GM12891 (cell line): ENCODE measurements at regions not wholly inside any gene's neighbourhood (a gene's known extent, or its start where the extent isn't known, plus 50 kb on each side); places are given as distances from the start of the nearest gene placed in this dataset.

Experiments
- DNase-seq: peaks from one replicate; pipeline ENCODE4 v3.0.0; 2011; ENCODE audit warnings: low spot score; ENCODE audit not compliant: insufficient read length
- FAIRE-seq: peaks from 2 replicates; lab custom pipeline; 2011; peaks lifted over from hg19 to GRCh38; lab: Jason Lieb, UNC
- PAX5 ChIP-seq: IDR thresholded peaks from 2 replicates; pipeline ENCODE4 v1.6.1; 2011; ENCODE audit warnings: low read length, moderate library complexity, mild to moderate bottlenecking; ENCODE audit not compliant: insufficient read depth, severe bottlenecking
- POLR2A ChIP-seq: IDR thresholded peaks from 2 replicates; pipeline ENCODE4 v1.6.1; 2011; ENCODE audit warnings: low read depth, low read length, control low read depth
- POLR2AphosphoS5 ChIP-seq: IDR thresholded peaks from 2 replicates; pipeline ENCODE4 v1.6.1; 2011; ENCODE audit warnings: low read depth, low read length, control low read depth
- POU2F2 ChIP-seq: IDR thresholded peaks from 2 replicates; pipeline ENCODE4 v1.6.1; 2011; ENCODE audit warnings: low read depth, mild to moderate bottlenecking, control low read depth, low read length, moderate library complexity
- SPI1 ChIP-seq: IDR thresholded peaks from 2 replicates; pipeline ENCODE4 v1.6.1; 2011; ENCODE audit warnings: low read depth, low read length, control low read depth
- TAF1 ChIP-seq: IDR thresholded peaks from 2 replicates; pipeline ENCODE4 v1.6.1; 2011; ENCODE audit warnings: low read depth, low read length, control low read depth

DNA sequence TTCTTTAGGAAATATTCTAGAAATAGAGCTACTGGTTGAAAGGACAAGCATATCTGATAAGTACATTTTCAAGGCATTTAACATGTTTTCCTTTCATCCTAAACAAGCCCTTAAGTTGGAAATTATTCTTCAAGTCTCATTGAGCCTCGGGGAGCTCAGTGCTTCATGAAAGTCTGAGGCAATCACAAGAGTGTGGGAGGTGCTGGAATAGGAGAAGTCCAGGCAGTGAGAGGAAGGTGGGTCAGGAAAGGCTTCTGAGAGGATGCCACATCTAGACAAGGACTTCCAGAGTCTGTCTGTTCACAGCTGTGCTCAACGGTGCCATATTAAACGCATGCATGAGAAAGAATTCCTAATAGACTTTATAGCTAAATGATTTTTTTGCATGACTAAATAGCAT, 69.8 kb downstream of the CD83 start:
- FAIRE-seq (no peak), DNase-seq (no peak)
- no peak for TF ChIP-seq SPI1
- TF ChIP-seq POLR2AphosphoS5, result no peak
- no peak for TF ChIP-seq POLR2A
- TF ChIP-seq TAF1, result no peak
- no peak for TF ChIP-seq PAX5
- TF ChIP-seq POU2F2, result no peak

DNA sequence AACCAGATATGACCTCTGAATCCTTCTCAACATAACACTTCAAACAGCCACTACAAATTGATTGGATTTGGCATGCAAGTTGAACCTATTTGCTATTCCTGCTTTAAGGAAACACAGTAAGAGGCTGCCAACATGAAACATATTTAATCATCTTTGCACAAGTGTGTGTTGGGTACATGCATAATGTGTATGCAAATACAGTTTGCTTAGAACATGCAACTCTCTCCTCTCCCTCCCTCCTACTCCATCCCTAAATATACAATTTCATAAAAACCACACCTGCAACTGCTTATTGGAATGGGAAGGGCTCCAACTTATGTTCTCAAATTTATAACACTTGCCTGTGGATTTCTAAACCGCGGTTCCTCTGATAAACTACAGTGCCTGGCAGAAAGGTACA, 71.5 kb downstream of the CD83 start:
- TF ChIP-seq SPI1 (no peak), POLR2A (no peak)
- FAIRE-seq (no peak), DNase-seq (no peak)

DNA sequence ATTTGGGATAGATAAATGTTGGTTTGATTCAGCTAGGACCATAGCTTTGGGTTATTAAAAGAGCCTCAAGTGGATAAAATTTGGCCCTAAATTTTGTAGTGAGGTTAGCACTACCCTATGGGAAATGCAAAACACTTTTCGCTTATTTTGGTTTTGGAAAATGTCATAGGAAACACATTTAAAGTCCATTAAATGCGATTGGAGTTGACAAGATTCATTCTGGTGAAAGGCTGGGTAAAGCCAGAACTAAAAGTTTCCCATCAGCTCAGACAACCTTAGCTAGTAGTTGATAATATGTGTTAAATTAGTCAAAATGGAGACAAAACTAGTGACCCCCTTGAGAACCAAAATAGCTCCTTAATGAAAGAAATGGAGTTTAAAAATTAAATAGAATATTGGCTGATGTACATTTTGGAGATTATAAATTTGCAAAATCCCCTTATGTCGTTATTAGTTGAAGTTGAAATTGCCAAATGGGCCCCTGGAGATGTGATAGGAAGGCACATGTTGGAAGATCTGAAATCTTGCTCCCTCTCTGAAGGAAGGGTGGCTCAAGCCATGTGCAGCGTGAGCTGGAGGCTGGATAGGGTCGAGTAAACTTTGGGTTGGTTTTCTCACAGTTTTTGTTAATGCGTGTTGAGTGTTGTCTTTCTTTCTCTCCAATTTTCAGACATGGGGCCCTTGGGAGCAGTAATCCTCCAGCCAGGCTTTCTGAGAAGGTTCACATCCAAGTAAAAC, 72.8 kb downstream of the CD83 start:
- no peak for TF ChIP-seq PAX5
- no peak for TF ChIP-seq TAF1
- FAIRE-seq, result no peak
- DNase-seq, result no peak

DNA sequence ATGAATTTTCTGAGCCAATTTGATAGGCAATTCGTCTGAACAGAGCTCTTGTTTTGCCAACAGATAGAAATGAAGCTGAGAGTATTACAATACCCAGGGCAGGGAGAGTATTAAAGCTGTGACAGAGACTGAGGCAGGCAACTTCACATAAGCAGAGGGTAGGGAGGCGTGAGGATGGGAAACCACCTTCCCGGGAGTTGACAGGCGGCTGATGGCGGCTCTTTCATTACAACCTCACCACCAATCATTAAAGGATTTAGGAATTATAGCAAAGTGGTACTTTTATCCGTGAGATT, 73.3 kb downstream of the CD83 start:
- DNase-seq, result no peak
- TF ChIP-seq TAF1 (no peak), POU2F2 (no peak), SPI1 (no peak), POLR2A (no peak), PAX5 (no peak), POLR2AphosphoS5 (no peak)
- no peak for FAIRE-seq

DNA sequence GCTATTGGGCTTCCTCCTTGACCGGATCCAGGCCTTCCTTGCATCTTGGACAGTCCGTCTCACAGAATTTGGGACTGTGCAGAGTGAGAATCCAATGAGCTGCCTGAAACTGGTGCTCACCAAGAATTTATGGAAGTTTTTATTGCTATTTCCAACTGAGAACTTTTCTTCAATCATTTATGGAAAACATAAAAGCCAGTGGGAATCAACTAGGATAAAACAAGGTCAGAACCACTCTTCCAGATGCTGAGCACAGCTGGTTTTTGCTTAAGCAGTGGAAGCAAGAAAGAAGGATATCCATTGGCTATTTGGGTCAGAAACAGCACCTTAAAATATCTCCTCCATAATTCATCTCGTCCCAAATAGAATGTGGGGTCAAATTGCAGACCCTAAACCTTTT, 74.2 kb downstream of the CD83 start:
- no peak for FAIRE-seq
- no peak for TF ChIP-seq POLR2AphosphoS5
- no peak for TF ChIP-seq POLR2A
- no peak for TF ChIP-seq PAX5
- TF ChIP-seq POU2F2, result no peak
- TF ChIP-seq SPI1, result no peak
- no peak for TF ChIP-seq TAF1

DNA sequence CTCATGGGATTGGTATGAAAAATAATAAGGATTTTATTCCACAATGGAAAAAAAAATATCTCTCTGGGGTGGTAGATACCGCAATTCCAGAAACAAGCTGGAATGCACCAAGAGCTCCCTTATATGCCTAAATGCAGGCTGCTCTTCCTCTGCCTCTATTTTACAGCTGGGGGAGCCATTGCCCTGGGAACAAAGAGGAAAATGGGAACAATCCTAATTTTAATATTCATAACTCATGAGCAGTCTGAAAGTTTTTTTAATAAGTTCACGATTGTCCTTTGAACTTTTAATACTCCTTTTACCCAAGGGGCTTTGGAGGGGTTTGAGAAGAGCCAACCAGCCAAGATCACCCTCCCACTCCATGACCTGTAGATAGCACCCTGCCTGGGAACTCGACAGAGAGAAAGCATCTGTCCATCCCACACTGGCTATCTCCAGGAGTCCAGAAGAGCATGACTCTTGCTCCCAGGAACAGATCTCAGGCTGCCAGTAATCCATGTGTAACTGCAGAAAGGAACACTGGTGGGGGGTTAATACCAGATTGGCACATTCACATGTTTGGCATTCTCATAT, 74.7 kb downstream of the CD83 start:
- TF ChIP-seq POU2F2 (no peak), SPI1 (no peak), POLR2A (no peak), POLR2AphosphoS5 (no peak), PAX5 (no peak), TAF1 (no peak)
- no peak for FAIRE-seq
- no peak for DNase-seq

More for the DNA sequence above, 74.2 kb downstream of the CD83 start:
- DNase-seq, result no peak

DNA sequence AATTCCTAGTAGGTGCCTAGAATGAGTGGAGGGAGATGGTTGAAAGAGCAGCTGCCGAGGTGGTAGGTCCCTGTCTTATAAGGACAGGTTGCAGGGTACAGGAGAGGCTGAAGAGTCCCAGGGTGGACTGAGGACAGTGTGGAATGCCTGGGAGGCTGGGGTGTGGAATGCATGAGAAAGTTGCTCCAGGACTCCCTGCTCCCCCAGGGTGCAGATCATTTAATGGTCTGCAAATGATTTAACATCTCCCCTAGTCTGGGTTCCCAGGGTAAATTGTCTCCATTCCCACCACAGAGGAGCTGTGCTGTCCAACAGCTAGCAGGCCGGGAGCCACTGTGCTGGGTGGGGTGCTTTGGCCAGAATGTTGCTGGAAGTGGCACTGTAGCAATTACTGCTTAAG, 76.0 kb downstream of the CD83 start:
- FAIRE-seq, result no peak

DNA sequence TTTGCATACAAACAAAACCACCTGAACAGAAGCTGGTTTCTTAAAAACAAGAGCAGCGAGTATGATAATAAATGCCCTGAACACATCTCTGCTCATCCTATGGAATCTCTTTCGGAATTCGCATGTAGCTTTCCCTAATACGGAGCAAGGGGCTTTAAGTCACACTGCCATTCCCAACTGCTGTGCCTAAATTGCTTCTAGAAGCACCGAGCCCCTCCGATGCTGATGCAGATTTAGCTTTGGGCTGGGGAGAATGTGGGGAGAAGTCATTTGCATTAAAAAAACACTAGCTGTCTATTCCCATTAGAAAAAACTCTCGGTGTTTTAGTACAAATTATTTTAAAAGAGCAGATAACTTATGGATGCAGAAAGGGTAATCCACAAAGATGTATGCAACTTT, 76.9 kb downstream of the CD83 start:
- TF ChIP-seq TAF1 (no peak), SPI1 (no peak), POLR2A (no peak), PAX5 (no peak)
- DNase-seq (no peak), FAIRE-seq (no peak)

More for the DNA sequence above, 76.0 kb downstream of the CD83 start:
- TF ChIP-seq TAF1, result no peak
- TF ChIP-seq PAX5, result no peak
- TF ChIP-seq POLR2A, result no peak
- TF ChIP-seq POLR2AphosphoS5, result no peak
- TF ChIP-seq SPI1, result no peak
- no peak for DNase-seq

DNA sequence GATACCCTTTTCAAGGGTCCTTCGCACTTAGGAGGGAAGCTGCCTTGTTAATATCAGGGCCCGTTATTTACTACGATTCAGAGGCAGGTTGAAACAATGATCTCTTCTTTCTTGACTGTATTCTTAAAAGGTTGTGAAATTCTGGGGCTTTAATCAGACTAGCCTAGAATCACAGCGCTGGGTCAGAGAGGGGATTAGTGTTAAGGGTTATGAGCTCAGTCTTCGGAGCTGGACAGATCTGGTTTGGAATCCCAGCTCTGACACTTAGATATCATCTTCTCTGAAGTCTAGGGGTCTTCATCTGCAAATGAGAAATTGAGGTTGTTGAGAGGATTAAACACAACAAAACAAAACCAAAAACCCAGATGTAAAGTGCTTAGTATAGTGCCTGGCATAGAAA, 77.4 kb downstream of the CD83 start:
- no peak for TF ChIP-seq POLR2AphosphoS5
- no peak for TF ChIP-seq TAF1
- no peak for TF ChIP-seq SPI1
- no peak for TF ChIP-seq POLR2A
- TF ChIP-seq PAX5, result no peak
- no peak for TF ChIP-seq POU2F2
- no peak for DNase-seq
- FAIRE-seq, result no peak

DNA sequence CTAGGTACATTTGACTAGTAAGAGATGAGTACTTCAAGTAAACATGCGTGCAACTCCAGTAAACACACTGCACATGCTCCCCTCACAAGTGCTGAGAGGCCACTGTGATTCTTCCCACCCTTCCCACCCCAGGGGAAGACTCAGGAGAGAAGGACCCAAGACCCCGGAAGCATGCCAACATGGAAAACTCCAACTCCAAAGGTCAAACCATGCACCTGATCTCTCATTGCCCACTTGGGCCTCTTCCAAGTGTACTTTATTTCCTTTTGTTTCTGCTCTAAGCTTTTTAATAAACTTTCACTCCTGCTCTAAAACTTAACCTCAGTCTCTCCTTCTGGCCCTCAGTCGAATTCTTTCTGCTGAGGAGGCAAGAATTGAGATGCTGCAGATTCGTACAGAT, 78.5 kb downstream of the CD83 start:
- TF ChIP-seq POU2F2 (no peak), POLR2AphosphoS5 (no peak), POLR2A (no peak), PAX5 (no peak), TAF1 (no peak), SPI1 (no peak)
- DNase-seq, result no peak
- no peak for FAIRE-seq

DNA sequence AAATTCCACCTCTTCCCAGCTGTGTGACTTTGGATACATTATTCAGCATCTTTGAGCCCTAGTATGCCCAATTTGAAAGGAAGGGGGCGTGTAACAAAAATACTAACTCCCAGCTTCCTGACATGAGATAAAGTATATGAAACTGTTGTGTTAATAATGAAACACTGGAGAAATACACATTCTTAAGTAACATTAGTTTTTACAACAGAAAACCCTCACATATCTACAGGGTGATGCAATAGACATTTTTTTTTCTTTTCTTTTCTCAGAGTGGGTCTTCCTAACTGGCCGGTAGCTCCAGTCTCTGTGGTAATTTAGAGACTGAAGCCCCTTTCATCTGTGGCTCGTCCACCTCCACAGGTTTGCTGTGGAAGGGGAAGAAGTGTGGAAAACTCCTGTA, 79.5 kb downstream of the CD83 start:
- TF ChIP-seq POLR2AphosphoS5 (no peak), POU2F2 (no peak), TAF1 (no peak), PAX5 (no peak), SPI1 (no peak)
- DNase-seq (no peak), FAIRE-seq (no peak)

DNA sequence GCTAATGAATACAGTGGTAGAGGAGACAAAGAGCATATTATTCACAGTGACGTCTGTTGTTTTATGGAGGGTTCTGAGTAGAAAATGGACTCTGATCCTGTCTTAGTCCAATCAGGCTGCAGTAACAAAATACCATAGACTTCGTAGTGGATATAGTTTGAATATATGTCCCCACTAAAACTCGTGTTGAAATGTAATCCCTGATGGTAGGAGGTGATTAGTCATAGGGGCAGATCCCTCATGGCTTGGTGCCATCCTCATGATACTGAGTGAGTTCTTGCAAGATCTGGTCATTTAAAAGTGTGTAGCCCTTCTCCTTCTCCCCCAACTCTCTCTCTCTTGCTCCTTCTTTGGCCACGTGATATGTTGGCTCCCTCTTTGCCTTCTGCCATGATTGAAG, 82.5 kb downstream of the CD83 start:
- TF ChIP-seq TAF1 (no peak), POLR2A (no peak), POLR2AphosphoS5 (no peak)
- FAIRE-seq, result no peak
- DNase-seq, result no peak
